ENCODE measurements at regions not wholly inside any gene's neighbourhood (a gene's known extent, or its start where the extent isn't known, plus 50 kb on each side); places are given as distances from the start of the nearest gene placed in this dataset.
"Not testable (repeated sequence)": the region's sequence is repeated elsewhere in the genome, so short reads cannot be mapped to it uniquely, and the experiment has no call there.

DNA sequence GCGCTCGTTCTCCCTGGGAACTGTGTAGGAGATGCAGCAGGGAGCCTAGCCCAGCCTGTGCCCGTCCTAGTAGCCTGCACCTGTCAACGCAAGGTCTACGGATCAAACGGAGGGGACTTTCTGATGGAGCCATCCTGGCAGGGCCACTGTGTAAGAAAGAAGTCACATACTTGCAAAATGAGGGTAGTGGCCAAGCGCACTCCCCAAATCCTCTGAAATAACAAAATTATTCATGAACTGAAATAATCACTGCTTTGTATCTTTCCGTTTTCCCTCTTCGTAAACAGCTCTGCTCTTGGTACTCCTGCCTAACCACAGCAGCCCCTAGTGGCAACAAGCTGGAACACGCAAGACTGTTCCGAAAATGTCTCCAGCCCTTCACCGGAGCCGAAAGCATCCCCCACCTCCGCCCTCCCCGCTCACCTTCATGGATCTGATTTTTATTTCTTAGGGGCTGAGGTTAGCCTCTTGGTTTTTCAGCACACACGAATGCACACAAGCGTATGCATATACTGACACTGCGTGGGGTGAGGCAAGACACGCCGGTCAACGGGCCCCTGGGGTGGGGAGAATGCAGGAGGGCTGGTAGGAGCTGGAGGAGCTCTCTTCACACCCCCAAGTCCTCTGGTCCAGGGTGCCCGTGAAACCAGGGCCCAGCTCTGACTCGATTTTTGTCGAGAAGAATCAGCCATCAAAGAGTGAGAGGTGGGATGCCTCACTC, 100.8 kb downstream of the ABCC12 start:
- peak; percentile 26 for DNase-seq

DNA sequence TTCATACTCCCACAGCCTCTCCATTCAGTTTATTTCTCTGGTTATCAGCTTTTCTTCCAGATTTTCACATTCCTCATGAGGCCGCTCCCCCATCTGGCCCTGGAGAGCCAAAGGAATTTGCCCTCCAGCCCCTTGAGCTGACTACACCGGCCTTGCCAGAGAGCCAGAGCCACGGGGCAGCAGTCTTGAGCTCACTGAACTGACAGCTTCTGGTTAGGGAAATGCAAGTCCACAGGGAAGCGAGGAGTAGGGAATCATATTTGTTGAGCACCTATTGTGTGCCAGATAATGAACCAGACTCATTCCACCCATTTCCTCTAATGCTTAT, 102.4 kb downstream of the ABCC12 start:
- no peak for DNase-seq

DNA sequence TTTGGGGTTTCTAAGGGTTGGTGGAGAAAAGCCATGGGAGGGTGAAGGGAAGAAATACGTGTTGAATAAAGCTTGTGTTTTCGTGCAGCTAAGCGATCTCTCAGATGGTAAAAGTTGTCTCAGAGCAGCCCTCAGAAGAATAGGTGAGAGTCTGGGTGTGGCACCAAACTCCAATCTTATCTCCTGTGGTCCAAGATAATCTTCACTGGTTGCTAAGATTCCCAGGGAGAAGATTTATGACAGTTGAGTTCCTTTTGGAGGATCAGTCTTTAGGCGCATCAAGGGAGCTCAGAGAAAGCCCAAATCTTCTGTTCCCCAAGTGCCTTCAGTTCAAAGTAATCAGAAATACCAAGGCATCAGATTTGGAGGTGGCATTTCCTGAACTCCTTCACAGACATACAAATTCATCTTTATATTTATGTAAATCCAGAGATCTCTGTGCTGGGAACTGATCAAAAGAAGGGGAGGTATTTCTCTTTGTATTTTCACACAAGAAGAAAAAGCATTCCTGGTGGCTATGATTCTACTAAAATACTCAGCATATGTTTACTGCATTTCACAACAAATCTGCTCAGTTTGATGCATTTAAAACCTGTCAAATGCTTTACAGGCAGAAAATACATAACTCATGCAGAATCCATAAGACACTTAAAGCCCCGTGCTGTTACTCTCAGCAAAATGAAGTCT, 102.9 kb downstream of the ABCC12 start:
- DNase-seq, result no peak

DNA sequence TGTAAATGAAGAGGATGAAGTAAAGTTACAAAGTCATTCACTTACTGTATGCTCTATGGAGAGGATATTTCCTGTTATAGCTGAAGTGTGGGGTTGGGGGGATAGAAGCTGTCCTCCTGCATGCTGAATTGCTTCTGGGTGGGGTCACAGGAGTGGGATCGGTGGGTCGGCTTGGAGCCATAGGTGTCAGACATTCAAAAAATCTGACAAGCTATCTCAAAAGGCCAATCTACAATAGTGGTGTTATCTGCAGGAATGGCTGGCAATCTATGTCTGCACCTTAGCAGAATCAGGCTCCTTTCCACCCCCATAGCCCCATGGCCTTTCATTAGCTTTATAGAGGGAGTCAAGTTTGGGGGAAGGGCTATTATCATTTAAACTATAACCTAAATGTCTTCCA, 104.9 kb downstream of the ABCC12 start:
- DNase-seq, result no peak

DNA sequence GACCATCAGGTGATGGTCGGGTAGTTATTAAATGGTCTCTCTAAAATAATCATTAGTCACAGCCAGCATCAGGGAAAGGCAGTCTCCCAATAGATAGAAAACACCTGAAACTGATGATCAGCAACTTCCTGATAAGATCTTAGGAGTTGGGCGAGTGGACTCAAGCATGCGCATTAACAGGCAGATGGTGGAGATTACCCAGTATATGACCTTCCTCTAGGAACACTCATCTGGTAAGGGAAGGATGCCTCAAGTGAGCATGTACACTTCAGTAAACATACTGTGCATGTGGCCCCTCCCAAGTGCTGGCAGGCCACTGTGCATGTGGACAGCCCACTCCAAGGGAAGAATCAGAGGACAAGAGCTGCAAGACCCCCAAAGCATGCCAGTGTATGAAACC, 105.9 kb downstream of the ABCC12 start:
- DNase-seq, result no peak

DNA sequence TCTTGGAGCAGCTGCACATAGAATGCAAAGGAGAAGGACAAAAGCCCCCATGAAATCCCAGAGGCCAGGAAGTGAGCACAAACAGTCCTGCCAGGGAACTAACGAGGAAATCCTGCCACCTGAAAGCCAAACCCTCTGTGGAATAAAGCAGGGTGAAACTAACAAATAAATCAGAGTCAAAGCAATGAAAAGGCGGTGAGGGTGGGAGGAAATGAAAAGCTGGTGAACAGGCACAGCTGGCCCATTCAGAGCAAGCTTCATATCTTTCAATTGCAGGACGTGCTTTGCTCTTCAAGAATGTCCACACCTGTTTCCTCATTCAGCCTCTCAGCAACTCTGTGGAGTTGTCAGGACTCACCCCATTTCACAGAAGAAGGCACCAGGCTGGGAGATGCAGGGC, 108.1 kb downstream of the ABCC12 start:
- DNase-seq, result no peak

DNA sequence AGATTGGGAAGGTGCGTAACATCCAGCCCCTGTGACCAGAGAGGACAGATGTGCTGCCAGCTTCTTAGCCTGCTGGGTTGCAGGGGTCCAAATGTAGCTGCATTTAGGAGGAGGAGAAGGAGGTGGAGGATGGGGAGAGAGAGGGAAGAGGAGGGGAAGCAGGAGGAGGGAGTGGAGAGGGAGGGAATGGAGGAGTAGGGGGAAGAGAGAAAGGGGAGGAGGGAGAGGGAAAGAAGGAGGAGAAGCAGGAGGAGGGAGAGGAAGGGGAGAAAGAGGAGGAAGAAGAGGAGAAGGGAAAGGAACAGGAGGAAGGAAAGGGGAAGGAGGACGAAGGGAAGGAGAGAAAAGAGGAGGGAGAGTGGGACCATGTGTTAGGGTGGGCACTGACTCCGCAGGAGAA, 108.6 kb downstream of the ABCC12 start:
- DNase-seq, result no peak

DNA sequence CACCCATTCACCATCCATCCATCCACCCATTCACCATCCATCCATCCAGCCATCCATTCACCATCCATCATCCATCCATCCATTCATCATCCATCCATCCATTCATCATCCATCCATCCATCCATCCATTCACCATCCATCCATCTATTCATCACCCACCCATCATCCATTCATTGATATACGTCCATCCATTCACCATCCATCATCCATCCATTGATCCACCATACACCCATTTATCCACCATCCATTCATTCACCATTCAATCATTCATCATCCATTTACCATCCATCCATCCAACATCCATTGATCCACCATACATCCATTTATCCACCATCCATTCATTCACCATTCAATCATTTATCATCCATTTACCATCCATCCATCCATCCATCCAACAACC, 111.7 kb downstream of the ABCC12 start:
- DNase-seq, result no peak

DNA sequence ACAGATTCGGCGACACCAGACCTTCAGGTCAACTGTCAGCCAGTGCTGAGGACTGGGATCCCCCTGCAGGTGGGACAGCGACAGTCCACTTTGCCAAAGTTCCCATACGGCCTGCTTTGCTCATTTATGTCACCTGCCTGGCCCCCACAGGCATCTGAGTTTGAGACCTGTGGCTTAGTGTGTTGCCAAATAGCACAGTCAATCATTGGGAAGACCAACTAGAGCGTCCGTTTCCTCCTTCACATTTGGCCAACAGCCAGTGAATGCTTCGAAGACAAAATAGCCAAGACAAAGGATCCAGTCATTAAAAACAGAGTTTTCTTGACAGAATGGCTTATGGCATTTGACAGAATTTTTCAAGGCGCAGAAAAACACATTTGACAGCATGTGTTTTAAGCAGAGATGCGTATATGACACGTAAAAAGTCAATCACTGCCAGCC, 113.8 kb downstream of the ABCC12 start:
- DNase-seq, result no peak

DNA sequence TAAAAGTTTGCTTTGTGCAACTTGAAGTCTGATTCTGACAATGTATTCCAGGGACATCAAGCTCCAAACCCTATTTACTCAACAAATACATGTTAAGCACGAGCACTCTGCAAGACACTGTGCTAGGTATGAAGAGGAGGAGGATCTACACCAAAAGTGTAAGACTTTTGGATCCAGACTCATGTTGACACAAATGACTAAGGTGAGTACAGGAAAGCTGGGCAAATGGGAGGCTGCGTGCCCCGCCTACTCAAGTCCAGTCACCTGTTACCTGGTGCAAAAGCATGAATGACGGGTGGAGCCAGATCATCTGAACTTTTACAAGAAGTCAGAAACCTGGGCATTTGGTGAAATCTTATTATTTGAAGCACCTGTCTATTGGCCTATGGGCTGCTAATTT, 120.7 kb downstream of the ABCC12 start:
- no peak for DNase-seq

DNA sequence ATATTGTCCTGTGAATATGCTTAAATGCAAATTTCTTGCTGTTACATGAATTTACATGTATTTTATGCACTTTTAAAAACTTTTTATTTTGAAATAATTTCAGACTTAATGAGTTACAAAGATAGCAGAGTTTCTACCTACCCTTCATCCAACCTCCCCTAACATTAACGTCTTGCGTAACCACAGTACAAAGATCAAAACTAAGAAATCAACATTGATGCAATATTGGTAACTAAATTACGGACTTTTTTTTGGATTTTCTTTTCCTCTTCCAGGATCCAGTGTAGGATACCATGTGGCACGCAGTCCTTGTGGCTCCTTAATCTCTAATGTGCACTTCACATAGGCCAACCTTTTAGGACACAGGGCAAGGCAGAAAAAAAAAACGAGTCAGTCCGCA, 124.9 kb downstream of the ABCC12 start:
- DNase-seq, result no peak

DNA sequence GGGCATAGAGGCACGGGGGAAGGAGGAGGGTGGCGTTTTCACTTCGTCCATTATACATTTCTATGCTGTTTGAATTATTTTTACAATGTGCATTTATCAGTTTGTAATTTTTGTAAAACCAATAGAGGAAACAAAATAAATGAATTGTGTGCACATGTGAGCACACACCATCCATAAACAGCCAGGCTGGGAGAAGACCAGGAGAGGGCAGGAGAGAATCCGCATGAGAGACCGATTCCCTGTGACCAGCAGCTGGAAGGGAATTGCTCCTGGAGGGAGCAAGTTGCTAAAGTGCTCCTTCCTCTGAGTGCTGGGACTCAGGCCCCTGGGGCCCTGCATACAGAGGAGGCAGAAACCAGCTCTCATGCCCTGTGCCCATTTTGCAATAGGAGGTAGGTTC, 126.0 kb downstream of the ABCC12 start:
- no peak for DNase-seq

DNA sequence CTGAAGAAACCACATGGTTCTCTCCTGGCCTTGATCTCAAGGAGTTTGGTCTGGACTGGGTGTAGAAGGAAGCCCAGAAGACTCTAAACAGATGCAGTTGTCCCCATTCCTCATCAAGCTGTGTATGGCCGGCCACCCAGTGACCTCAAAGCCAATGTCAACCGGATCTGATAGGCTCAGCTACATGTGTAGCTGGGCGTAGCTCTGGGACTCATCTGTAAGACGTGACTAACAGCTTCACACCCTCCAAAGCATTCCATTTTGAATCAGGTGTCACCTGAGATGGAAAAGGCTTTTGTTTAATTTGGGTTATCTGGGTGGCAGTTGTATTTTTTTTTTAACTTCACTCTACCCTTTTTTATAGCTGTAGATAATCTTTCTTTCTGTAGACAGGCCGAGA, 130.4 kb downstream of the ABCC12 start:
- DNase-seq, result no peak

DNA sequence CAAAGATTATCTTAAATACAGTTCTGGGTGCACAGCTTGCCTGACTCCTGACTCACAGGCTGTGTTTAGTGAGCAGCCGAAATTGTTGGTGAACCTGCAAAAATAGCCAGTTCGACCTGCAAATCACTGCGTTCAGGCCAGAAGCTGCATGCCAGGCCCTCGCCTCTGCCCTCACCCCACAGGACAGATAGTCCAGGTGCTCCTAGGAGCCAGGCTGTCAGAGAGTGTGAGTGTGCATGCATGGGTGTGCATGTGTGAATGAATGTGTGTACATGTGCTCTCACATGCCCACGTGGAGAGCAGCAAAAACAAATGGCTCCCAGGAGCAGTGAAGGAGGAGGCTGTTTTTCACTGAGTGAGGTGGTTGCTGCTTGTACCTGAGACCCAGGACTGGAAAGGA, 131.8 kb downstream of the ABCC12 start:
- DNase-seq, result no peak

DNA sequence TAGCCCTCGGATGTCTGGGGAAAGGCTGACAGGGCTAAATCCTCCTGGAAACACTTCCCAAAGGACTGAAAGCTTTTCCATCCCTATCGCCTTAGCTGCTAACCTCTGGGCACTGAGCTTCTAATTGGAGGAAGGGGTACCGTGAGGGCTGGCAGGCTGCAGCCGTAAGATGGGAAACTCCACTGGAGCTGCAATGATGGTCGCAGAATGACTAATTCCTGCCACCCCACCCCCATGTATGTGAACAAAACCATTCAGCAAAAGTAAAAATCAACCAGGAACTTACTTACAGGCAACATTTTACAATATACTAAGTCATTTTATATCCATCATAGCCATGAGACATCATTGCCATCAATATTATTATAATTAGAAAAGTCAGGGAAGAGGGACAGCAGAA, 133.3 kb downstream of the ABCC12 start:
- DNase-seq, result no peak

DNA sequence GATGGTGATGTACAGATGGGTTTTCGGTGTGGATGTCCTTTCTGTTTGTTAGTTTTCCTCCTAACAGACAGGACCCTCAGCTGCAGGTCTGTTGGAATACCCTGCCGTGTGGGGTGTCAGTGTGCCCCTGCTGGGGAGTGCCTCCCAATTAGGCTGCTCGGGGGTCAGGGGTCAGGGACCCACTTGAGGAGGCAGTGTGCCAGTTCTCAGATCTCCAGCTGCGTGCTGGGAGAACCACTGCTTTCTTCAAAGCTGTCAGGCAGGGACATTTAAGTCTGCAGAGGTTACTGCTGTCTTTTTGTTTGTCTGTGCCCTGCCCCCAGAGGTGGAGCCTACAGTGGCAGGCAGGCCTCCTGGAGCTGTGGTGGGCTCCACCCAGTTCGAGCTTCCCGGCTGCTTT, 135.2 kb downstream of the ABCC12 start:
- DNase-seq, result not testable (repeated sequence)

DNA sequence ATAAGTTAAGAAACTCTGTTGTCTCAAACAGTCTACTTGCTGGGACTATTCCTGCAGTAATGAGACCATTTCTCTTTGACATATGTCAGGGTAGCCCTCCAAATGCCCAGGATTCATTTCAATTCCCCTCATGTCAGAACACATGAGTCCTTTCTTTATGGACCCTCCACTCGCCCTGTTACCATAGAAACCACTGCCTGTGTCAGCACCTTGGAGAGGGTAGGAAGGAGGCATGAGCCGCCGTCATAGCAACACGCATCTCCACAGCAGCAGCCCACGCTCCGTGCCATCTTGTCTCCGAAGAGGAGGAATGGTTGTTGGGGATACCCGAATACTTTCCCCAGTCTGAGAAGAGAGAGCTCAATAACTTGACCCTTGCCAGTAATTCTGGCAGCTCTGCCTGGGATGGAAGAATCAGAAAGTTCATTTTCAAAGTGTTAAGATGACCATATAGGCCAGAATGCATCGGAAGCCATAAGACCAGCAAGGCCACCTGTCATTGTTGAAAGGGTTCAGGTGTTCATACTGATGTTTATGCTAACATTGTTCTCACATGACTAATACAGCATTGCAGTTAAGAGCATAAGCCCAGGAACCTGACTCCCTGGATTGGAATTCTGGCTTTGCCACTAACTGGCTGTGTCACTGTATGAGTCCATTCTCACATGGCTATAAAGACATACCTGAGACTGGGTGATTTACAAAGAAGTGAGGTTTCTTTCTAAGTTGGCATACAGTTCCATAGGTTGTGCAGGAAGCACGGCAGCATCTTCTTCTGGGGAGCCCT, 141.3 kb downstream of the ABCC12 start:
- DNase-seq, result no peak

DNA sequence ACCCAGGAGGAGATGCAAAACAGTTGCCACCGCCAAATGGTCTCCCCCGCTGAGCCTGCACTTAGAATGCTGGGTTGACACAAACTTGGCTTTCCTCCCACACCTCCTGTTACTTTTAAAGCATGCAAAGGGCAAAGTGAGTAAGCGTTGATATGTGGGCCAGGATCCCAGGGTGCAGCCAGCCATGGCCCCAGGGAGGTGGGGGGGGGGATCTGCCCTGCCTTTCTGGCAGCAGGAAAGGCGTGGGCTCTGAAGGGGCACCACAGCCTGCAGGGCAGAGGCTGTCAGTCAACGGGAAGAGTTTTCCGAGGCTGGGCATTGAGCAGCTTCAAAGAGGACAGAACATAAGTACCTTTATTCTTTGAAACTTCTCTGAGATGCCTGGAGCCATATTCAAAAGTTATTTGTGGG, 142.3 kb downstream of the ABCC12 start:
- no peak for DNase-seq

DNA sequence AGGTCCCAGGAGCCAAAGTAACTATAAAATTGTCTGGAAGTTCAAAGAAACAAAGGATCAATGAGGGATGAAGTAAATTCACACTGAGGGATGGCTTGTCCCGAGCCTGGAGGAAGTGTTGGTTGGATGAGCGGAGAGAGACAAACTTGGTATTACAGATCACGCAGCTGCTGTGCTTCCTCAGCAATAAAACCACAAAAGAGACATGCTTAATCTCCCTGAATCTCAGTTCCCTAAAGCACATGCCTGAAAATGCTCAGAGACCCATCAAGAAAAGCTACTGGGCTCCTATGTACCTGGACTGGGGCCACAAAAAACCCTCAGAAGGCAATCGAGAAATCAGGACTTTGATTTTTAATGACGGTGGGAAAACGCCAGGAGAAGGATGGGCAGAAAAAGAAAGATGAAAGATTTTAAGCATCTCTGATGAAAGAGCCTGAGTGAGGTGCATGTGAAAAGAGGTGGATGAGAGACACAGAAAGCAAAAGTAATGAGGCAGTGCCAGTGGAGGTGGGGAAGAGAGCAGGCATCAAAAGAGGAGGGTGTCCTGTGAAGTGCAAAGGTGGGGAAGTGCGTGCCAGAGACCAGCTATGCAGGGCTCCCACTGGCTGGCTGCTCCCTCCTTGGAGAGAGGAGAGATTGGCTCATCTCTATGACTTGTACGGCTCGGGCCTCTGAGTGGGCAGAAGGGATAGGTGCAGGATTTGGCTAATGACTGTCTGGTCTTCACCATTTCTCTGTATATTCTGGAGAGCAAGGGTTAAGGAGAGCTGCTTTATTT, 143.7 kb downstream of the ABCC12 start:
- DNase-seq, result no peak

DNA sequence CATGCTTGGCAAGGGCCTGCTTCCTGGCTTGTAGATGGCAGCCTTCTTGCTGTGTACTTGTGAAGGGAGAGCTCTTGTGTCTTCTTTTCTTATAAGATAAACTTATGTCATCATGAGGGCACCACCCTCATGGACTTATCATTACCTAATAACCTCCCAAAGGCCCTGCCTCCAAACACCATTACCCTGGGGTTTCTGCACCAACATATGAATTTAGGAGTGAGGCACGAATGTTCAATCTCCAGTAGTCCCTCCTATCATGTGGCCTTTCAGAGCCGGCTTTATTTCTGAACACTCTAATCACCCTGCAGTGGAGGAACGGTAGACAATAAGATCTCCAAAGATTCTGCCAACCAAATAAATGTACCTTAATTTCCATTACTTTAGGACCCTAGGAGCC, 144.3 kb downstream of the ABCC12 start:
- no peak for DNase-seq

DNA sequence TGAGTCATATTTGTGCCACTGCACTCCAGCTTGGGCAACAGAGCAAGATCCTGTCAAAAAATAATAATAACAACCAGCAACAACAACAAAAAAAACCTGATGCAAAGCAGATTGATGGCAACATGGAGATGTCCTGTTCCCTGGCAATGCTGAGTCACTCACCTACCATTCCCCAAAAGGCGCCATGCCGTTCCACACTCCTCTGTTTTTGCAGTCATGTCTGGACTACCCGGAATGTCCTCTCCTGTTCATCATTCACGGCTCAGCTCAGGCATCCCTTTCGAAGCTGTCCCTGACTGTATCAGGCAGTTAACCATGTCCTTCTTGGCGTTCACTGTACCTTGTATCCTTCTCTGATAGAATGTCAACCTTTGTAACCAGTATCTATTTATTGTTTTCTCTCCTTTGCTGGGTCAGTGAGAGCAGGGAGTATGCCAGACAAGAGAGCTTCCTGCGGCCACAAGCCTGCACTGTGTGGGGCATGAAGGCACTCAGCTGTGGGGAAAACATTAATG, 147.7 kb downstream of the ABCC12 start:
- no peak for DNase-seq

DNA sequence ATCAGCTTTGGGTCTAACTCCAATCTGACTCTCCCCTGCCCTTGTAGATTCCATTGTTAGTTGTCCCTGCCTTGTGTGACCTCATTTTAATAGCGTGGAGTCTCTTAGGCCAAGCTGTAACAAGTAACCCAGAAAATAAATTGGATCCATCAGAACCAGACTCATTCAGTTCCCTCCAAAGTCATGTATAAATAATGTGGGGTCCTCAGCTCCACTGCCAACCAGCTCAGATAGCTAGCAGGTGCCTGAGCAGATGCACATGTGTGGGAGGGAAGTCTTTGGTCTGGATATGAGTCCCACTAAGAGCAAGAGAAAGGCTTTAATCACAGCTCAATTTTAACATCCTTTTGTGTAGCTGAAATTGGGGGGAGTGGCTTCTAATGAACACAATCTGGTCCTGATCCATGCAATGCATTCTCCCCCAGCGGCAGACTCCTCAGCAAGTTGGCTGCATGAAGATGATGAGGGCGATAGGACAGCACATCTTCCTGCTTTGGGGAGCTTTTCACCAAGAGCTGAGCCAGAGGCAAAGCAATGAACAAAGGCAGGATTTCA, 151.6 kb downstream of the ABCC12 start:
- DNase-seq, result no peak

Measured in amniotic stem cell (primary cell).